GM18498 (cell line): ENCODE measurements at regions not wholly inside any gene's neighbourhood (a gene's known extent, or its start where the extent isn't known, plus 50 kb on each side); places are given as distances from the start of the nearest gene placed in this dataset.
"Not testable (repeated sequence)": the region's sequence is repeated elsewhere in the genome, so short reads cannot be mapped to it uniquely, and the experiment has no call there.

Experiments used
- ATAC-seq: cut with Tn5 transposase; IDR thresholded peaks from one replicate; pipeline ENCODE4 v1.9.1; 2021; ENCODE audit warnings: mild to moderate bottlenecking, moderate library complexity; ENCODE audit not compliant: unreplicated experiment

GRCh38 chr7:136441835-136442234, 426.6 kb upstream of the CHRM2 start:
- no peak for ATAC-seq

GRCh38 chr7:136431736-136432135, 436.7 kb upstream of the CHRM2 start:
- not testable (repeated sequence) for ATAC-seq

DNA sequence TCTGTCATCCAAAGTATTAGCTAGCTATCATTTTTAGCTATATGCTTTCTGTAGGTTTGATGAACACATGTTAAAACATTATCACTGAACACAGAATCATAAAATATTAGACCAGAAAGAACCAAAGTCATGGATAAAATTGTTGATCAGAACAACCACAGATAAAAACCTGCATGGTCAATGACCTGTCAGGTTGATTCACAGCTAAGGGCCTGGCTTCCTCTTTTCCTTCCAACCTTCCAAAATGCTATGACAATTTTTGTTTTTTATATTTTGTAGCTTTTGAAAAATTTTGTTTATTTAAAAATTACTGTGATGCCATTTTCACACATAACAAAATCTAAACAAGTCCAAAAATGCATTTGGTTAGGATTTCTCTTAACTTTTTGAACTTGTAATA, 444.4 kb upstream of the CHRM2 start:
- no peak for ATAC-seq

DNA sequence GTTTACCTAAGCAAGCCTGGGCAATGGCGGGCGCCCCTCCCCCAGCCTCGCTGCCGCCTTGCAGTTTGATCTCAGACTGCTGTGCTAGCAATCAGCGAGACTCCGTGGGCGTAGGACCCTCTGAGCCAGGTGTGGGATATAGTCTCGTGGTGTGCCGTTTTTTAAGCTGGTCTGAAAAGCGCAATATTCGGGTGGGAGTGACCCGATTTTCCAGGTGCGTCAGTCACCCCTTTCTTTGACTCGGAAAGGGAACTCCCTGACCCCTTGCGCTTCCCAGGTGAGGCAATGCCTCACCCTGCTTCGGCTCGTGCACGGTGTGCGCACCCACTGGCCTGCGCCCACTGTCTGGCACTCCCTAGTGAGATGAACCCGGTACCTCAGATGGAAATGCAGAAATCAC, 442.6 kb upstream of the MTPN start:
- not testable (repeated sequence) for ATAC-seq

DNA sequence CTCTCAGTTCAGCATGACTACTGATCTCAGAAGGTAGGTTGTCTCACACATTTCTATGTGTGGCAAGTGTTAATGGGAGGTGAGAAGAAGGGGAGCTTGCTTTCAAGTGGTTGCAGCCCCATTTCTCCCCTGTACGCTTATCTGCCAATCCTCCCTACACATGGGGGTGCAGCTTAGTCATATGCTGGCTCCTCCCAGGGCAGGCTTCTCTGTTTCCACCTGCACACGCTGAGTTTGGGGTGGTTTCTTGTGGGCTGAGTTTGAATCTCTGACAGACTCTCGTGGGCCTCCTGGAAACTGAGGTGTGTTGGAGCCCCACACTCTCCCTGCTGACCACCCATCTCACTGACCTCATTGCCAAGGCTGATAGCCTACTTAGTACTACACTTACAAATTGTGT, 435.8 kb upstream of the MTPN start:
- no peak for ATAC-seq

- ATAC-seq = peak; percentile 92
Observed at GRCh38 chr7:136405931-136406777, 429.0 kb upstream of the MTPN start.

GRCh38 chr7:136403591-136403990, 426.4 kb upstream of the MTPN start:
- no peak for ATAC-seq

GRCh38 chr7:136400877-136401276, 423.7 kb upstream of the MTPN start:
- no peak for ATAC-seq

- no peak for ATAC-seq
Observed at GRCh38 chr7:136399385-136399784, 422.2 kb upstream of the MTPN start.

DNA sequence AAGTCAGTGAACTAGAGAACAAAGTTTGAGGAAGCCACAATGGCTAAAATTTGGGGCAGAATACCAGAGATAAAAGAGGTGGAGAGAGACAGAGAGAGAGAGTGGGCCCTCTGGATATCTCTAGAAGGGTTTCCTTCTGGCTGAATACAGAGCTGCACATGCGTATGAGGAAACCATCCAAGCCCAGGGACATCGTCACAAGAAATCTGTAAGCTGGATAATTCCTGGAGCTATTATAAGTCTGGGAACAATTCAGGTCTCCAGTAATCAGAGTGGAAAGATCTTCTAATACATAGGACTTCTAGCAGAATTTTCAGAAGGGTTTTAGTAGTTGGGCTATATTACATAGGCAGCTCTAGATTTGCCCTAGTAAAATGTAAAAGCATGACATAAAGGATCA, 415.7 kb upstream of the MTPN start:
- ATAC-seq = no peak

DNA sequence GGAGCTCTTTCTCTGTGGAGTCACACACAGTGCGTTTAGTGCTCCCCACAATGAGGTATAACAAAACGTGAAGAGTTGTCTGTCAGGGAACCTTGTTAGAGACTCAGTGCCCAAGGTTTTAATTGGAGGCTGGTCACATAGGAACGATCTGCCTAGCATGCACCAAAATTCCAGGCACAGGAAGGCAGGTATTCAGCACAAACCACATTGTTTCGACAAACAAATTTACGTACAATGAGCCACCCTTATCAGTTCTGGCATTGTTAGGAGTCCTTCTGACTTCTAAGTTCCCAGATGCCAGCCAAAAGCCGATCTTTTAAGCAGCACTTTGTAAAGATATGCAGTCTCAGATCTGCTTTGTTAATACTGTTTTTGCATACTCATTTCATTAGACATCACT, 414.2 kb upstream of the MTPN start:
- ATAC-seq = no peak

DNA sequence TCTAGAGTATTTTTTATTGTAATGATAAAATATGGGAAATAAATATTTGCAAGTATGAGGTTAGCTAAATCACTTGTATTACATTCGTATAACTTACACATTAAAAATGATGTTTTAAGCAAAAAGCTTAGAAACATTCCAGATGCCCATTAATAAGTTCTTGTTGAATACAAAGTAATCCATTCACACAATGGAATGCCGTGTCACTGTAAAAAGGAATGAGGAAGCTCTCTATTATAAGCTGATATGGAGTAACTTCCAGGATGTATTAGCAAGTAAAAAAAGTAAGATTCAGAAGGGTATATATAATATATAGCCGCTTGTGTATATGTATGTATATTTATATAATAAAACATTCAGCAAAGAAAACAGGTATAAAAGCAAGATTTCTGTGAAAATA, 412.8 kb upstream of the MTPN start:
- no peak for ATAC-seq

DNA sequence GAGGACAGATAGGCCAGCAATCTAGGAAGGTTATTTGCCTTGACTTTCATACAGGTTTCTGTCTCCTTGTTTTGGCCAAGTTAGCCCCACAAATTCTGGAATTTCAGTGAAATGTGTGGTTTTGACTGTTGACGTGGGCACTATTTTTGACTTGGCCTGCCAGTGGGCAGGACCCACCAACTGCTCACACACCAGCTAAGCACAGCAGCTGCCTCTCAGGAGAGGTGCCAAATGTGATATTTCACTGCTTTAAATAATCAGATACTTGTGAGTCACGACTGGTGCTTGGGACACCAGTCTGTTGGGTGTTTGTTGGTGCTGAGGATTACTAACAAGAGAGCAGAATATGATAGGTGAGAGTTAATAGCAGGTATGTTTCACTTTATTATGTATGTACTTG, 409.7 kb upstream of the MTPN start:
- ATAC-seq = no peak

GRCh38 chr7:136371409-136371808, 394.2 kb upstream of the MTPN start:
- not testable (repeated sequence) for ATAC-seq

GRCh38 chr7:136370137-136370536, 393.0 kb upstream of the MTPN start:
- no peak for ATAC-seq

- no peak for ATAC-seq
Observed at GRCh38 chr7:136369225-136369624, 392.1 kb upstream of the MTPN start.

DNA sequence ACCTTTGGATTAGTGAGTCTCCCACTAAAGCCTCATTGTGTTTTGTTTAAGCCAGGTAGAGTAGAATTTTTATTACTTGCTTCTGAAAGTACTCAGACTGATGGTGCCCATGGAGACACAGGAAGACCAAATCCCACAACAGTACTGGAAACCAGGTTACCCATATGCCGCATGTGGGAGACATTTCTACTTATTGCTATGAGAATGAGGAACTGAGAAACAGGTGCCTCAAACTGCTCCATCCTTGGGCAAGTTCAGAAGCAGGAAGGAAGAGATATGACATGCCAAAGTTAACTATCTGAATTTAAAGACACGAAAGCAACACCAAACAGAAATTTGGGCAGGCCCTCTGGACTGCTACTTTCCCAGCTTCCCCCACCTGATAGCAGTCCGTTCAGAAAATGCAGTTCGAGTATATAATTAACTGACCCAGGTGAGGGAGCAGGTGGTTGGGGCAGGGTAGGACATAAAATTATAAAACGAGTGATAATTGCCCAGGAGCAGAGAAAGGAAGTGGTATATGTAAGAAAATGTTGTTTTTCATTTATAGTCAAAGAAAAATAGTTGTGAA, 382.3 kb upstream of the MTPN start:
- ATAC-seq = peak; percentile 96

DNA sequence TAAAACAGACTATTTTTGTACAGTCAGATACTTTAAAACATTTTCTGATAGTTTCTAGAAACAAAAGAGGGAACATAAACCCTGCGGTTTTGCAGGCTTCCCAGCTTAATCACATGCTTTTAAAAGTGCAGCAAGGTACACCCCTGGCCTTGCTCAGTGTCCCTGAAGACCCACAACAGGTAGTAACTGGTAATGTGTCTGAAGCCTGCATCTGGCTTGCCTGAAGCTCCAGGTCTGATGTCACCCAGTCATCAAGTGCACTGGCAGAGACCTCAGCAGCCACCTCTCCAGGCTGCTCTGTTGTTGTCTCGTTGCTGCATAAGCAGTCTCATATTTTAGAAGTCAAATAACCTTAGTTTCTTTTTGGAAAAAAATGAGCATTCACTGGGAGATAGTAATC, 376.1 kb upstream of the MTPN start:
- peak; percentile 76 for ATAC-seq

DNA sequence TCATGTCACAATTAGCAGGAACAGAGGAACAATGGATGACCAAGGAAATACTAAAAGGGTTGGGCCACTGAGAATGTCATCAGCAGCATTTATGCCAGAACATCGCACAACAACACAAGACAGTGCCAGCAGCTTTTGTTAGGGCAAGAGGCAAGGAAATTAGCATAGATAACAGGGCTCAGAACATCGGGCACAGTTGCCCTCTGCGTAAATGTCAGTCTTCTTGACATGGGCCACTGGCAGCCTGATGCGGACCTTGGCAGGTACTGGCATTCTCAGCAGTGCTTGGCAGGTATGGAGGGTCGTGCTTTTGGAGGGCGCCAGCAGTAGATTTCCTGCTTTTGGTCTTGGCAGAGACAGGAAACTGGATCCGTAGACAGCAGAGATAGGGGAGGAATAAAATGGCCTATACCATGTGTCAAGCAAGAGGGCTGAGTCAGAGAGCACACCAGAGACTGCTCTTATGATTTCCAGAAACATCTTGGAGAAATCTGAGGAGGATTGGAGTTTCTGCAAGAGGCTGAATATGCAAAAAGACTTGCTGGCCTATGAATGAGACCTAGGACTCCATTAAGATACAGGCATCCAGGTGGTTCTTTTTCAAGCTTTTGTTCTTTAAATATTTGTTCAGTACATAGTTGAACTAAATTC, 371.5 kb upstream of the MTPN start:
- ATAC-seq = no peak

- ATAC-seq = no peak
Observed at GRCh38 chr7:136348142-136348541, 371.0 kb upstream of the MTPN start.

GRCh38 chr7:136347488-136347887, 370.3 kb upstream of the MTPN start:
- no peak for ATAC-seq

DNA sequence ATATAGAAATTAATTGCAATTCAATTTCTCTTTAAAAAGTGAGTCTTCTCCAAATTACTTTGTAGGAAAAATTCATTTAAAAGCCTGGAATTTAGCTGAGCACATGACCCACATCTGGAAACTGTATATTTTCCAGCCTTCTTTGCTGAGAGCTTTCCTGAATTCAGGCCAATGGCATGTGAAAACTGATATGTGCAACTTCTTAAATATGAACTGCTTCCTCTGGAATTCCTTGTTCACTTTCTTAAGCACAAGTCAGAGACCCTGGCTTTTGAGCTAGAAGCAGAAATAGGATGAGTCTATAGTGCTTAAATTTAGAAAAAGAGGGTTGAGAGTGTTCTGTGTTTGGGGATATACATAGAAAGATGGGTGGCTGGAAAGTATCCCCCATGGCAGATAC, 365.1 kb upstream of the MTPN start:
- ATAC-seq = no peak
